ENCODE measurements at regions not wholly inside any gene's neighbourhood (a gene's known extent, or its start where the extent isn't known, plus 50 kb on each side); places are given as distances from the start of the nearest gene placed in this dataset.

GRCh38 chr10:126806498-126806897 is 98.7 kb upstream of the DOCK1 start:
- Mint-ChIP-seq H3K9me3 (ENCODE audit: unreplicated experiment) (peaks cover 15% of the 10 kb centered on the region), H3K36me3 (ENCODE audit: insufficient read depth, unreplicated experiment) (no peaks in the 10 kb centered on the region), H3K27me3 (ENCODE audit: insufficient read depth, unreplicated experiment) (no peaks in the 10 kb centered on the region), H3K4me1 (ENCODE audit: low read depth, unreplicated experiment) (peaks cover 6% of the 10 kb centered on the region), H3K4me3 (ENCODE audit: unreplicated experiment) (no peak overlapping the region), H3K27ac (ENCODE audit: unreplicated experiment) (no peak overlapping the region)
- H3K4me3 ChIP-seq (ENCODE audit: low read depth, low read length) = no peak overlapping the region
- BruUV-seq (replicated peaks) = no TSS peak
- TF ChIP-seq, protein P1, sequence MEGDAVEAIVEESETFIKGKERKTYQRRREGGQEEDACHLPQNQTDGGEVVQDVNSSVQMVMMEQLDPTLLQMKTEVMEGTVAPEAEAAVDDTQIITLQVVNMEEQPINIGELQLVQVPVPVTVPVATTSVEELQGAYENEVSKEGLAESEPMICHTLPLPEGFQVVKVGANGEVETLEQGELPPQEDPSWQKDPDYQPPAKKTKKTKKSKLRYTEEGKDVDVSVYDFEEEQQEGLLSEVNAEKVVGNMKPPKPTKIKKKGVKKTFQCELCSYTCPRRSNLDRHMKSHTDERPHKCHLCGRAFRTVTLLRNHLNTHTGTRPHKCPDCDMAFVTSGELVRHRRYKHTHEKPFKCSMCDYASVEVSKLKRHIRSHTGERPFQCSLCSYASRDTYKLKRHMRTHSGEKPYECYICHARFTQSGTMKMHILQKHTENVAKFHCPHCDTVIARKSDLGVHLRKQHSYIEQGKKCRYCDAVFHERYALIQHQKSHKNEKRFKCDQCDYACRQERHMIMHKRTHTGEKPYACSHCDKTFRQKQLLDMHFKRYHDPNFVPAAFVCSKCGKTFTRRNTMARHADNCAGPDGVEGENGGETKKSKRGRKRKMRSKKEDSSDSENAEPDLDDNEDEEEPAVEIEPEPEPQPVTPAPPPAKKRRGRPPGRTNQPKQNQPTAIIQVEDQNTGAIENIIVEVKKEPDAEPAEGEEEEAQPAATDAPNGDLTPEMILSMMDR (IDR thresholded peaks at IDR 0.05; ENCODE audit: insufficient read depth in 1 of 2, low read depth in 1 of 2, low read length in 1 of 2, severe bottlenecking in 1 of 2, unreplicated experiment in 1 of 2) = no peak
- intact Hi-C loops (cut with micrococcal nuclease; ENCODE audit: unreplicated experiment) = no loop called here
- ChIA-PET POLR2A (no interaction called here), CTCF (no interaction called here)
- H3K9me3 ChIP-seq = peaks cover 9% of the 10 kb centered on the region; the same call in 1 of the 2 replicates
- H3K36me3 ChIP-seq (ENCODE audit: control insufficient read depth, insufficient read depth, low read length) = no peaks in the 10 kb centered on the region
- H3K27me3 ChIP-seq (replicated peaks; ENCODE audit: control insufficient read depth, insufficient read depth, low read length) = no peaks in the 10 kb centered on the region
- peaks cover 16% of the 10 kb centered on the region; the same call in 1 of the 2 replicates for H3K4me1 ChIP-seq
- DNase-seq = no peak

DNA sequence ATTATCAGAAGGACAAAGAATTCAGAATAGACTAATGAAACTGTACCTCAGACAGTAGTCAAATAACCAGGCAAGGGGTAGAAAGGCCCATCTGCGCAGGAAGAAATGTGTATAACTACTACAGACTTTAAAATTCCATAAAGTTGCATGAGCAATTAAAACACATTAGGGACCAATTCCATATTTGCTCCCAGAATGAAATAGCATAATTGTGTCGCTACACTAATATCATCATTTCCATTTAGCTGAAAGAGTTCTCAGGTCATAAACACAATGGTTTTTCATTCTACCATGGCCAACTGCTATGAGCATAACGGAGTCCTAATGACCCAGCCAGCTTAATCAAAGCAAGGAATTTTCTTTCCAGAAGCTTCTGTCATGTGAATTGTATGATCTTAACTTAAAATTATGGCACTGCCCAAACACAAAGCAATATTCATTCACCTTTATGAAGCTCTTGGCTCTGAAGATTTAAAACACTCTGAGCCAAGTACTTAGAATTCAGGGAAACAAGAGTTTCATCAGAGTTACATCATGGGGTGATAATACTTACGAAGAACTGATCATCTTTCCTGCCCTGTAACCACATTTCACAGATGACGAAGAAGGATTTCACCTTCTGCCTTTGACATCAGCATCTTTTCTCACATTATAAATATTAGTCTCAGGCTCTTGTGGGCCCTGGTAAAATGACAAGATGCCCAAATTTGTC is 98.1 kb upstream of the DOCK1 start:
- BruUV-seq (replicated peaks) = no TSS peak
- intact Hi-C loops (cut with micrococcal nuclease; ENCODE audit: unreplicated experiment) = no loop called here
- H3K4me1 Mint-ChIP-seq (ENCODE audit: low read depth, unreplicated experiment) = peaks cover 6% of the 10 kb centered on the region
- TF ChIP-seq, protein P1 (IDR thresholded peaks at IDR 0.05; ENCODE audit: insufficient read depth in 1 of 2, low read depth in 1 of 2, low read length in 1 of 2, severe bottlenecking in 1 of 2, unreplicated experiment in 1 of 2) = no peak
- ChIA-PET CTCF (no interaction called here), POLR2A (no interaction called here)
- H3K36me3 Mint-ChIP-seq (ENCODE audit: insufficient read depth, unreplicated experiment) = no peaks in the 10 kb centered on the region
- no peaks in the 10 kb centered on the region for H3K36me3 ChIP-seq (ENCODE audit: control insufficient read depth, insufficient read depth, low read length)
- peaks cover 14% of the 10 kb centered on the region; the same call in 1 of the 2 replicates for H3K9me3 ChIP-seq
- H3K4me3 ChIP-seq (ENCODE audit: low read depth, low read length) = no peak overlapping the region
- no peaks in the 10 kb centered on the region for H3K27me3 Mint-ChIP-seq (ENCODE audit: insufficient read depth, unreplicated experiment)
- H3K4me3 Mint-ChIP-seq (ENCODE audit: unreplicated experiment) = no peak overlapping the region
- DNase-seq = no peak
- H3K4me1 ChIP-seq = peaks cover 16% of the 10 kb centered on the region; the same call in 1 of the 2 replicates
- H3K27ac Mint-ChIP-seq (ENCODE audit: unreplicated experiment) = no peak overlapping the region
- no peaks in the 10 kb centered on the region for H3K27me3 ChIP-seq (replicated peaks; ENCODE audit: control insufficient read depth, insufficient read depth, low read length)
- peaks cover 16% of the 10 kb centered on the region for H3K9me3 Mint-ChIP-seq (ENCODE audit: unreplicated experiment)

- TF ChIP-seq, protein P1 (IDR thresholded peaks at IDR 0.05; ENCODE audit: insufficient read depth in 1 of 2, low read depth in 1 of 2, low read length in 1 of 2, severe bottlenecking in 1 of 2, unreplicated experiment in 1 of 2) = no peak
- ChIA-PET POLR2A (no interaction called here), CTCF (no interaction called here)
- H3K4me3 Mint-ChIP-seq (ENCODE audit: unreplicated experiment) = no peak overlapping the region
- no peak for DNase-seq
- H3K36me3 Mint-ChIP-seq (ENCODE audit: insufficient read depth, unreplicated experiment) = no peaks in the 10 kb centered on the region
- H3K9me3 Mint-ChIP-seq (ENCODE audit: unreplicated experiment) = peaks cover 16% of the 10 kb centered on the region
- no peak overlapping the region for H3K4me3 ChIP-seq (ENCODE audit: low read depth, low read length)
- peaks cover 6% of the 10 kb centered on the region for H3K4me1 Mint-ChIP-seq (ENCODE audit: low read depth, unreplicated experiment)
- no TSS peak for BruUV-seq (replicated peaks)
- intact Hi-C loops (cut with micrococcal nuclease; ENCODE audit: unreplicated experiment) = no loop called here
- H3K36me3 ChIP-seq (ENCODE audit: control insufficient read depth, insufficient read depth, low read length) = no peaks in the 10 kb centered on the region
- H3K9me3 ChIP-seq = peaks cover 14% of the 10 kb centered on the region; the same call in 1 of the 2 replicates
- no peaks in the 10 kb centered on the region for H3K27me3 Mint-ChIP-seq (ENCODE audit: insufficient read depth, unreplicated experiment)
- no peaks in the 10 kb centered on the region for H3K27me3 ChIP-seq (replicated peaks; ENCODE audit: control insufficient read depth, insufficient read depth, low read length)
- peaks cover 16% of the 10 kb centered on the region; the same call in 1 of the 2 replicates for H3K4me1 ChIP-seq
- no peak overlapping the region for H3K27ac Mint-ChIP-seq (ENCODE audit: unreplicated experiment)
Observed at GRCh38 chr10:126808103-126808502, 97.1 kb upstream of the DOCK1 start.

All from Caco-2 (cell line).